HL-60 (cell line): ENCODE measurements at regions not wholly inside any gene's neighbourhood (a gene's known extent, or its start where the extent isn't known, plus 50 kb on each side); places are given as distances from the start of the nearest gene placed in this dataset.

Experiments used
- DNase-seq, 2 experiments: peaks; one replicate each; pipeline ENCODE4 v3.0.0-alpha.2; 2010 to 2020; ENCODE audit warnings: low read depth in 1 of 2, low spot score in 1 of 2
- H3K27ac ChIP-seq: fragments of 250-450 bp; sonication (Bioruptor Pico); replicated peaks from 2 replicates; pipeline ENCODE4 v1.5.1; 2020; ENCODE audit warnings: mild to moderate bottlenecking, moderate library complexity
- H3K27me3 ChIP-seq: fragments of 250-450 bp; sonication (Bioruptor Pico); 2 replicates; pipeline ENCODE4 v1.5.1; 2021; ENCODE audit warnings: mild to moderate bottlenecking, moderate library complexity; ENCODE audit not compliant: insufficient read depth, poor library complexity, severe bottlenecking
- H3K4me3 ChIP-seq: replicated peaks from 2 replicates; pipeline ENCODE4 v1.5.1; 2011; ENCODE audit warnings: mild to moderate bottlenecking, control low read depth, low read length; ENCODE audit not compliant: insufficient read depth
- CTCF ChIP-seq: IDR thresholded peaks from one replicate; pipeline ENCODE4 v1.5.1; 2011; ENCODE audit warnings: low read length, control low read depth, inconsistent platforms; ENCODE audit not compliant: insufficient read depth
- GABPA ChIP-seq: IDR thresholded peaks from 2 replicates; pipeline ENCODE4 v1.6.1; 2012; ENCODE audit warnings: low read depth
- POLR2AphosphoS5 ChIP-seq: IDR thresholded peaks from 2 replicates; pipeline ENCODE4 v1.6.1; 2012; ENCODE audit warnings: low read depth
- SPI1 ChIP-seq: IDR thresholded peaks from 2 replicates; pipeline ENCODE4 v1.6.1; 2012; ENCODE audit warnings: low read depth, mild to moderate bottlenecking, borderline replicate concordance
- TF ChIP-seq, protein P1 (sequence below): IDR thresholded peaks from 2 replicates; pipeline ENCODE4 v1.6.1; 2012; ENCODE audit warnings: low read depth; ENCODE audit not compliant: insufficient replicate concordance

DNA sequence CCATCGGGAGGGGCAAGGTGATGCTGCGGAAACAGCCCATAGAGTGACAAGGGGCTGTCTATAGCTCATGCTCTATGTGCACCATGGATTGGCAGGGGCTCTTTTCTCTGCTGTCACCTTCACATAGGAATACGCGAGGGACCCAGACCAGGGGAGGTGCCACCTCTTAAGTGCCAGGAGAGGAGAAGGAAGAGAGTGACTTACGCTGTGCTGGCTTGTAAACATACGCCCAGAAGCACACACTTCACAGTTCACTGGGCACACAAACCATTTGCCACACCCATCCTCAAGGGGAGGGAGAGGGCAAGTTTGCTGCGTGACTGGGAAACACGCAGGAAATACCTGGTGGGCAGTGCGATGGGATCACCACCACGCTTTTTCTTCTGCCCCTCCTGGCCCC is 65.1 kb upstream of the GPR45 start:
- TF ChIP-seq SPI1 (no peak), CTCF (no peak), POLR2AphosphoS5 (no peak)
- TF ChIP-seq, protein P1, sequence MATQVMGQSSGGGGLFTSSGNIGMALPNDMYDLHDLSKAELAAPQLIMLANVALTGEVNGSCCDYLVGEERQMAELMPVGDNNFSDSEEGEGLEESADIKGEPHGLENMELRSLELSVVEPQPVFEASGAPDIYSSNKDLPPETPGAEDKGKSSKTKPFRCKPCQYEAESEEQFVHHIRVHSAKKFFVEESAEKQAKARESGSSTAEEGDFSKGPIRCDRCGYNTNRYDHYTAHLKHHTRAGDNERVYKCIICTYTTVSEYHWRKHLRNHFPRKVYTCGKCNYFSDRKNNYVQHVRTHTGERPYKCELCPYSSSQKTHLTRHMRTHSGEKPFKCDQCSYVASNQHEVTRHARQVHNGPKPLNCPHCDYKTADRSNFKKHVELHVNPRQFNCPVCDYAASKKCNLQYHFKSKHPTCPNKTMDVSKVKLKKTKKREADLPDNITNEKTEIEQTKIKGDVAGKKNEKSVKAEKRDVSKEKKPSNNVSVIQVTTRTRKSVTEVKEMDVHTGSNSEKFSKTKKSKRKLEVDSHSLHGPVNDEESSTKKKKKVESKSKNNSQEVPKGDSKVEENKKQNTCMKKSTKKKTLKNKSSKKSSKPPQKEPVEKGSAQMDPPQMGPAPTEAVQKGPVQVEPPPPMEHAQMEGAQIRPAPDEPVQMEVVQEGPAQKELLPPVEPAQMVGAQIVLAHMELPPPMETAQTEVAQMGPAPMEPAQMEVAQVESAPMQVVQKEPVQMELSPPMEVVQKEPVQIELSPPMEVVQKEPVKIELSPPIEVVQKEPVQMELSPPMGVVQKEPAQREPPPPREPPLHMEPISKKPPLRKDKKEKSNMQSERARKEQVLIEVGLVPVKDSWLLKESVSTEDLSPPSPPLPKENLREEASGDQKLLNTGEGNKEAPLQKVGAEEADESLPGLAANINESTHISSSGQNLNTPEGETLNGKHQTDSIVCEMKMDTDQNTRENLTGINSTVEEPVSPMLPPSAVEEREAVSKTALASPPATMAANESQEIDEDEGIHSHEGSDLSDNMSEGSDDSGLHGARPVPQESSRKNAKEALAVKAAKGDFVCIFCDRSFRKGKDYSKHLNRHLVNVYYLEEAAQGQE = no peak
- no peak for DNase-seq
- H3K27ac ChIP-seq = no peak overlapping the region
- no peak overlapping the region for H3K4me3 ChIP-seq
- no peaks in the 10 kb centered on the region for H3K27me3 ChIP-seq

DNA sequence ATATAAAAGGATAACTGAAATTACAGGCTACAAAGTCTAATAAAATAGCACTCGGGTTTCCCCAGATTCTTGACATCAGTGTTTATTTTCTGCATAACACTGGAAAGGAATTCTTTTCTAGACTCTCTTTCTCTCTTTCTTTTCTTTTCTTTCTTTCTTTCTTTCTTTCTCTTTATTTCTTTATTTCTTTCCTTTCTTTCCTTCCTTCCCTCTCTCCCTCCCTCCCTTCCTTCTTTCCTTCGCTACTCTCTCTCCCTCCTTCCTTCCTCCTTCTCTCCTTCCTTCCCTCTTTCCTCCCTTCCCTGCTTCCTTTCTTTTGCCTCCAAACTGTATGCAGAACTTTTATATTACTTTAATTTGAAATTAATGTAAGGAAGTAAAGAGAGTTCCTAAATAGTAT is 64.5 kb upstream of the GPR45 start:
- Histone ChIP-seq H3K27ac (no peak overlapping the region), H3K4me3 (no peak overlapping the region), H3K27me3 (no peaks in the 10 kb centered on the region)
- TF ChIP-seq, protein P1 = no peak
- no peak for TF ChIP-seq POLR2AphosphoS5
- no peak for TF ChIP-seq CTCF
- no peak for TF ChIP-seq SPI1
- no peak for TF ChIP-seq GABPA
- DNase-seq = no peak

DNA sequence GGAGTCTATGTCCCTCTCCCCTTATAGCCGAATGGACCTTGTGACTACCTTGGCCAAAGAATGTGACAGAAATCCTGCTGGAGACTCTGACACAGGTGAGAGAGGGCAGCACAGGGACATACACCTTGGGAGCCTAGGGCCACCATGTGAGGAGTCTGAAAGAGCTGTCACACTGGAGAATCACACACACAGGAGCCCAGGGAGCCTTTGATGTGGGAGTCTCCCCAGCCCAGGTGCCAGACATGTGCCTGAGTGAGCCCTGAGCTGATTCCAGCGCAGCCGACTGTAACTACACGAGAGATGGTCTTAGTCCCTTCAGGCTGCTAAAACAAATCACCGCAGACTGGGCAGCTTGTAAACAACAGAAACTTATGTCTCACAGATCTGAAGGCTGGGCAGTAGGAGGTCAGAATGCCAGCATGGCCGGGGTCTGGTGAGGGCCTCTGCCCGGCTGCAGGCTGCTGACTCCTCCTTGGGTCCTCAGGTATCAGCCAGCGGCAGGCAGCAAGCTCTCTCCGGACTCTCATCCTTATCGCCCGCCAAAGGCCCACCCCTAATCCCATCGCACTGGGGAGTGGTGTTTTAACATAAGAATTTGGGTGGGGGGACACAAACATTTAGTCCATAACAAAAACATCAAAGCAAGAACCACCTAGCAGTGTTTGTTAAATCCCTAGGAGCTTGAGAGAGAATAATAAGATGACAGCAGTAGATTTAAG is 63.8 kb upstream of the GPR45 start:
- H3K27ac ChIP-seq = no peak overlapping the region
- DNase-seq = no peak
- H3K4me3 ChIP-seq = no peak overlapping the region
- no peaks in the 10 kb centered on the region for H3K27me3 ChIP-seq
- no peak for TF ChIP-seq CTCF
- no peak for TF ChIP-seq SPI1
- TF ChIP-seq GABPA = no peak
- TF ChIP-seq POLR2AphosphoS5 = no peak
- TF ChIP-seq, protein P1 = no peak
